ENCODE measurements at regions not wholly inside any gene's neighbourhood (a gene's known extent, or its start where the extent isn't known, plus 50 kb on each side); places are given as distances from the start of the nearest gene placed in this dataset.

GRCh38 chr6:155543166-155543847 is 87.7 kb upstream of the NOX3 start:
- no peak for ATAC-seq
- no peak for TF ChIP-seq ZNF70 (CRISPR knock-in tag; IDR thresholded peaks at IDR 0.05)
- no peak for TF ChIP-seq TOX (CRISPR knock-in tag; IDR thresholded peaks at IDR 0.05; ENCODE audit: borderline replicate concordance)
- no peak for TF ChIP-seq CREB5 (CRISPR knock-in tag; IDR thresholded peaks at IDR 0.05; ENCODE audit: low read depth)
- TF ChIP-seq ZC3H10 (CRISPR knock-in tag; IDR thresholded peaks at IDR 0.05): no peak
- no peak for TF ChIP-seq TSHZ2 (CRISPR knock-in tag; IDR thresholded peaks at IDR 0.05)
- TF ChIP-seq POU6F1 (CRISPR knock-in tag; IDR thresholded peaks at IDR 0.05; ENCODE audit: borderline replicate concordance, low read depth): no peak
- TF ChIP-seq TCF4 (CRISPR knock-in tag; IDR thresholded peaks at IDR 0.05; ENCODE audit: borderline replicate concordance): no peak
- no peak for TF ChIP-seq ESRRG (CRISPR knock-in tag; IDR thresholded peaks at IDR 0.05)
- no peak for TF ChIP-seq OSR1 (CRISPR knock-in tag; IDR thresholded peaks at IDR 0.05)
- no peak for TF ChIP-seq ZNF565 (CRISPR knock-in tag; conservative IDR thresholded peaks at IDR 0.05; ENCODE audit: low read depth)

- no peak for ATAC-seq
- TF ChIP-seq ZC3H10 (CRISPR knock-in tag; IDR thresholded peaks at IDR 0.05) (no peak), BACH2 (CRISPR knock-in tag; IDR thresholded peaks at IDR 0.05; ENCODE audit: borderline replicate concordance) (no peak), TSHZ2 (CRISPR knock-in tag; IDR thresholded peaks at IDR 0.05) (no peak), ZNF565 (CRISPR knock-in tag; conservative IDR thresholded peaks at IDR 0.05; ENCODE audit: low read depth) (no peak), SNAI2 (CRISPR knock-in tag; IDR thresholded peaks at IDR 0.05) (no peak), TCF4 (CRISPR knock-in tag; IDR thresholded peaks at IDR 0.05; ENCODE audit: borderline replicate concordance) (no peak), ARNTL (CRISPR knock-in tag; IDR thresholded peaks at IDR 0.05; ENCODE audit: borderline replicate concordance, low read depth) (no peak), ZNF8 (CRISPR knock-in tag; IDR thresholded peaks at IDR 0.05) (no peak), ZNF70 (CRISPR knock-in tag; IDR thresholded peaks at IDR 0.05) (no peak)
Measured at GRCh38 chr6:155542036-155542435, 86.4 kb upstream of the NOX3 start.

- TF ChIP-seq BACH2 (CRISPR knock-in tag; IDR thresholded peaks at IDR 0.05; ENCODE audit: borderline replicate concordance) (no peak), ESRRG (CRISPR knock-in tag; IDR thresholded peaks at IDR 0.05) (no peak), CSRNP3 (CRISPR knock-in tag; IDR thresholded peaks at IDR 0.05) (no peak), ZNF70 (CRISPR knock-in tag; IDR thresholded peaks at IDR 0.05) (no peak), TOX (CRISPR knock-in tag; IDR thresholded peaks at IDR 0.05; ENCODE audit: borderline replicate concordance) (no peak)
- ATAC-seq: no peak
Measured at GRCh38 chr6:155538708-155539390, 83.2 kb upstream of the NOX3 start.
